GM19035 (cell line): ENCODE measurements at regions not wholly inside any gene's neighbourhood (a gene's known extent, or its start where the extent isn't known, plus 50 kb on each side); places are given as distances from the start of the nearest gene placed in this dataset.
"Not testable (repeated sequence)": the region's sequence is repeated elsewhere in the genome, so short reads cannot be mapped to it uniquely, and the experiment has no call there.

ENCODE experiments used
- ATAC-seq: cut with Tn5 transposase; IDR thresholded peaks from one replicate; pipeline ENCODE4 v1.9.1; 2021; ENCODE audit not compliant: unreplicated experiment

DNA sequence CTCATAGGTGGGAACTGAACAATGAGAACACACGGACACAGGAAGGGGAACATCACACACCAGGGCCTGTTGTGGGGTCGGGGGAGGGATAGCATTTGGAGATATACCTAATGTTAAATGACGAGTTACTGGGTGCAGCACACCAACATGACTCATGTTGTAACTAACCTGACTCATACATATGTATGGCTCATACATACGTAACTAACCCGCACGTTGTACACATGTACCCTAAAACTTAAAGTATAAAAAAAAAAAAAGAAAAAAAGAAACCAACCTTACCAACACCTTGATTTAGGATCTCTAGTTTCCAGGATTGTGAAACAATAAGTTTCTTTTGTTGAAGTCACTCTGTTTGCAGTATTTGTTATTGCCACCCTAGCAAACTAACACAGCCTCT, 76.3 kb upstream of the NPSR1 start:
- ATAC-seq: not testable (repeated sequence)

GRCh38 chr7:34584526-34584925, 73.5 kb upstream of the NPSR1 start:
- ATAC-seq: no peak

DNA sequence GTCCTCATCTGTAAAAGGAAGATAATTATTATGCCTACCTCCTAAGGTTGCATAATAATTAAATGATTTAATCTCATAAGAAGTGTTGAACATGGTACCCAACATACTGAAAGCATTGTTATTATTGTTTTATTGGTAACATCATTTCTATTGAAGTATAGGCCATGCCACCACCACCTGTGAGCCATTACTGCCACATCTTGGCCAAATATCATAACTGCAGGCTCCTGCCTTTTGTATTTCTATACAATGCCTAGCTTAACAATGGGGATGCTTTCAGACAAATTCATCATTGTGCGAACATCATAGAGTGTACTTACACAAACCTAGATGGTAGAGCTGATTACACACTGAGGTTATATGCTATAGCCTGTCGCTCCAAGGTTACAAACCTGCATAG, 61.1 kb upstream of the NPSR1 start:
- no peak for ATAC-seq

DNA sequence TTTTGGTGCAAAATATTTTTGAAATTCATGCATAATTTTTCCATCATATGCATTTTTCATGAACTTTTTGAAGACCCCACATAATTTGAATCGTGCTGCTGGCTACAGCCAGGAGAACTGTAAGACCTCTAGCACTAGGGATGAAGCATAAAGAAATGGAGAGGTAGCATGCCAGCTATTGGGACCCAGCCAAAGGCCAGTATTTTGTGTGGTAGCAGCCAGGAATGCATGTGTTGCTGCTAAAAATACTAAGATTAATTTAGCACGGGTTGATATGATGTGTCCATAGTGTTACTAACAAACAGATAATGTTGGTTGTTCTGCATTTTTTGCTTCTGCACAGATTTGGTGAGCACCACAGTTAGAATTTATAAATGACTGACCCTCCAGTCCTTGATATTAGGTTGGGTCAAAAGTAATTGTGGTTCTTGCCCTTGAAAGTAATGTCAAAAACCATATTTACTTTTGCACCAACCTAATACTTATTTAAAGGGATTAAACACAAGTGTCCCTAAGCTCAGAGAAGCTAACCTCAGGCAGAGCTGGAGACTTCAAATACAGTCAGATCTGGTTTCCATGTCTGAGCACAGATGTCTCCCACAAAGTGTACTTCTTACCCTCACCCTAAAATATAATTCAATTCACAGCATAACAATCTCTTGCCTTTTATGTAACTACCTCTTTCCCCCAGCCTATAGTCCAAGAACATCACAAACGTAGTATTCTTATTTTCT, 54.1 kb upstream of the NPSR1 start:
- ATAC-seq: no peak
